ENCODE measurements at regions not wholly inside any gene's neighbourhood (a gene's known extent, or its start where the extent isn't known, plus 50 kb on each side); places are given as distances from the start of the nearest gene placed in this dataset.
A peak's percentile ranks its signal among the peaks of the same experiment; 100 is the strongest.

DNA sequence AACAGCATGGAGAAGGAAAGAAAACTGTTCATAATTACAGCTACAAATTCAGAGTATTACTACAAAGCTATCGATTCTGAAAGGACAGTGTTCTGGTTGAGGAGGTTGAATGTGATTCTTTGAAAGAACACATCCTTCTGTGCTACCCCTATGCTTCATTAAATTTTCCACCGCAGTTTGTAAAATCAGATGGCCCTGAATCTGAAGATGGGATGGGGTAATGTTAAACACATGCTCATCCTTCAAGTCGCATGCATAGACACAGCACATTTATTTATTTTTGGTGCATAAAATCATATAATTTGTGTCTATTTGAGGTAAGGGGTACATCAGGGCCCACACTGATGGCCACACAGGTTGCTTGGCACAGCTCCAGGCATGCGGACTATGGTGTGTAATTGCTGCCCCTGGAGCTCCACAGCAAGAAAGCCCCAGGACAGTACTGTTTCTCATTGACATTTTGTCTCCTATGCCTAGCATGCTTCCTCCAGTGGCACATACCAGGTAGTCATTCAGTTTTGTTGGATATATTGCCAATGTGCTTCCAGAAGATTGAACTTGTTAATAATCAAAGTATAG, 238.8 kb upstream of the TANK start:
- no peak for DNase-seq

DNA sequence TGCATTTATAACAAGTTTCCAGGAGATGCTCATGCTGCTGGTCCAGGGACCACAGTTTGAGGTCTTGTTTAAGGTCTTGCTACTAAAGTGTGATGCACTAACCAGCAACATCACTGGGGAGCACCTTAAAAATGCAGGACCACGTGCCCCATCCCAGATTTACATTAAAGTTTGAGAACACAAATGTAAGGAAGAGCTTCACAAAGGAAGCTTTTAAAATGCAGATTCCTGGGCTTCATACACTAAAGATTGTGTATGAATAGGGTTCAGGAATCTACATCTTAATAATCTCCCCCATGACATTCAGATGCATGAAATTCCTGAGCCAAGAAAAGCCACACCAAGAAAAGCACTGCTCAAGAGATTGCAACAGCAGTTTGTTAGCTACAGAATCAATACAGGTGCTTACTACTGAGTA, 235.3 kb upstream of the TANK start:
- no peak for DNase-seq

DNA sequence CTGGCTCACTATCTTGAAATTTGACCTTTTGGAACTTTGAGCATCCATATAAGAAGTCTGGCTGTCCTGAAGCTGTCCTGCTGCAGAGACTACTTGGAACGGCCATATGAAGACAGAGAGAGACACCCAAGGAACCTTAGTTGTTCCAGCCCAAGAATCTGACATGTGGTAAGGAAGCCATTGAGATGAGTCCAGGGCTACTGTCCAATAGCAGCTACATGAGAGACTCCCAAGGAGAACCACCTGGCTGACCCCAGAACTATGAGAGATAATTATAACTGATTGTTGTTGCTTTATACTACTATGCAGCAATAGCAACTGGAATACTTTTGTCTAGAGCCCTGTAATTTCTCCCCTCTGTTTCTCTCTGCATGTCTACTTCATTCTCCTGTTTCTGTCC, 234.3 kb upstream of the TANK start:
- DNase-seq = no peak

DNA sequence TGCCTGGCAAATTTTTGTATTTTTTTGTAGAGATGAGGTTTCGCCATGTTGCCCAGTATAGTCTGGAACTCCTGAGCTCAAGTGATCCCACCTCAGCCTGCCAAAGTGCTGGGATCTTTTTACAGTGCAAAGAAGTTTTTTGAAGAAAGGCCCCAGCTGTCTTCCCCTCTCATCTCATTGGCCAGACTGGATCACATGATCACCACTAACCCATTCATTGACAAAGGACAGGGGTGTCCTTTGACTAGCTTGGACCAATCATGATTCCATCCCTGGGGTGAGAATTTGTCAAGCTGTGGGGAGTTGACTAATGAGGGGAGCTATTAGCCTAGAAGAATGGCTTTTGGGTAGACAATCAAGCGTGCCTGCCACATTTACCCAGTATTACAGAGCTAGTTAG, 232.9 kb upstream of the TANK start:
- no peak for DNase-seq

DNA sequence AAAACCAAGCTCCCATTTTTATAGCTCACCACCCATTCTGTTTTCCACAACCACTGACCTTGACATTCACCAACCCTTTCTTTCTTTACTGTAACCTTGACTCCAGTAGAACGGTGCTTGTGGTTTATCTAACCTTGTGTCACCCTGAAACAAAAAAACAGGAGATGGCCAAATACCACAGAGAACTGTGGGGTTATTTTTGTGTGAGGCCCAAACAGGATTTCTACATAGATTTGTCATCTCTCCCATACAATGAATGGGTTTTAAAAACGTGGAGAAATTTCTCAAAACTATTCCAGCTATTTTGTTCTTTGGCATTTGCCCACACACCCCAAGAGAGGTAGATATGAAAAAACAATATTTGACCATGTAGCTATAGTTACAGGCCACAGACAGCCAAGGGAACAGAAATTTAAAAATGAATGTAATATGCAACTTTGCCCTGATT, 231.3 kb upstream of the TANK start:
- DNase-seq = no peak

DNA sequence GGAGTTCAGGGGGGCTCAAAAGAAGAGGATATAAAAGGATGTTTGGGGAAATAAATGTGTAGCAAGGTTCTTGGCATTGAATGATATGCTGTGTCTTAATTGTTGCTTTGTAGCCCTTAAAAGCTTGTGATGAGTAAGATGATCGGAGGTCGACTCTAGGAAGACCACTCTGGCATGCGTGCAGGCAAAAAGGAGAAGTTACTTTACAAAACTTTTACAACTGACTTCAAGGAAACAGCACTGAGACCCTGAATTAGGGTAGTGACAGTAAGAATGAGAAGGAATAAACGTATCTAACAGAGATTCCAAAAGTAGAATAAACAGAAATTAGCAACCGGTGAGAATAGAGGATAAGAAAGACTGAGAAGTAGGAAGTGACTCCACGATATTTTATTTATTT, 228.7 kb upstream of the TANK start:
- no peak for DNase-seq

DNA sequence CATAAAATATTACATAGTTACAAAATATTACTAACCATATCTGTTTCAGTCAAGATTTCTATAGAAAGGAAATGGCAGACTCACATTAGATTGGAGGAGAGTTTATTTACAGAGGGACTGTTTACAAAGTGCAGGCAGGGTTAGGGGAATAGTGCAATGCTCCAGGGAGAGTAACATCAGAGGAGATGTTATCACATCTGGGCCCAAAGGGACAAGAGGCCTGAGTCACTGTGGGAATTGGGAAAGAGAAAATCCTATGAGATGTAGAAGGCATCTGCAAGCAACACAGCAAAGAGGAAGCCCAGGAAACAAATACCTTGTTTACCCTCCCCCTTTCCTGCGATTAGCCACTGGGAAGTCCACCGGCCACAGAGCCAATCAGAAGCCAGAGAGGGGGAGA, 227.3 kb upstream of the TANK start:
- no peak for DNase-seq

DNA sequence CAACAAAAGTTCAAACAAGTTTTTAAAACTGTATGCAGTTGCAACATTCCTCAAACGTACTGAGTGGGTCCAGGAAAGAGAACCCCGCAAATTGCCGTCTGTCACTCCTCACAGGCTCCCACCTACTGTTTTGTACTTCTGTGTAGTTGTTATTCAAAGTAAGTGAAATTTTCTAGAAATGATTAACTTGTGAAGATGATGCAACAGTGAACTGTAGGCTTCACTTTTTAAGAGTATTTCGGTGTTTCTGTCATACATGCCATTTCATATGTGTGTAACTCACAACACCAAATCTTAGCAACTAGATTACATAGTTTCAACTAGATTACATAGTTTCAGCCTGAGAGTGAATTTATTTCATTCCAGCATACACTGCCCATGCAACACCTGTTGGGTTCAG, 226.0 kb upstream of the TANK start:
- no peak for DNase-seq

DNA sequence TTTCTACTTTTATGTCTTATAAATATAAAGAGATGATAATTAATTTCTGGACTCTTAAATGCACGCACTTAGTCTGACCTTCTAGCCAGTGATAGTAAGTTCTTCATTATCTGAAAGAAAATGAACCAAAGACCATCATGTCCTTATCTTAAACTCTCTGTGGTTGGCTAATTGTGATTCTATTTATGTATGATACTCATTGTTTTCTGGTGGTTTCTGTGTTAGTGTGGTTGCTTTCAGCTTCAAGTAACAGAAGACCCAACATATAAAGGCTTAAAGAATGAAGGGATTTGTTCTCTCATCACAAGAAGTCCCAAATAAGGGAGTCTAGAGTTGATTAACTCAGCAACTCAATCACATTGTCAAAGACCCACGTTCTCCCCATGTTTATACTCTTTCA, 225.2 kb upstream of the TANK start:
- DNase-seq = no peak

DNA sequence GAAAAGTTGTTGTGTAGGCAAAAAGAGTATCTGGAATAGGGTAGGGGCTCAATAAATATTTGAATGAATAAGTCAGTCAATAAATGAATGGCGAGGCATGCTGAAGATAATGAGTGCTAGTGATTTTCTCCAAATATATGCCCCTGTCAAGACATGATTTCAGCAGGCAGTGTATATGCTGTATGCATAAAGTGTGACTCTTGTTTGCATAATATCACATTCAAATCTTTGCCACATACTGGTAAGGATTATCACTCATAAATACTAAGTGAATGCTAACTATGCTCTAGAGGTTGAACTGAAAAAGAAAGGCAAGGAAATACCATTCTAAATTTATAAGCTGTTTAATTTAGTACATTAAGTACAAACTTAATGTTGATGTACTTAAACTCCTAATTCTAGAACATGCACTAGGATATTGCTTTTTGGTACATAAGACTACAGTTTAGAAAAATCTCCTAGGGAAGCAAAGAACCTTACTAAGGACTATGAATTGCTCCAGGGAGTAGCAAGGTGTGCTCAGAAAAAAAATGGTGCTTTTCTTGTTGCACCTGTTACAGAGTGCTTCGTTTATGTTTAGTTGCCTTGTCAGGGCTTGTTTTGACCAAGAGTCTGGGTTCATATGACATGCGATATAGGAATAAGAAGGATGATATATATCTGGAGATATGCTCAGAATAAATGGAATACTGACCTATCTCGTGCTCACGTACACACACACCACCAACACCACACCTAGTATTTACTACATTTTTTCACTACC, 224.0 kb upstream of the TANK start:
- no peak for DNase-seq

DNA sequence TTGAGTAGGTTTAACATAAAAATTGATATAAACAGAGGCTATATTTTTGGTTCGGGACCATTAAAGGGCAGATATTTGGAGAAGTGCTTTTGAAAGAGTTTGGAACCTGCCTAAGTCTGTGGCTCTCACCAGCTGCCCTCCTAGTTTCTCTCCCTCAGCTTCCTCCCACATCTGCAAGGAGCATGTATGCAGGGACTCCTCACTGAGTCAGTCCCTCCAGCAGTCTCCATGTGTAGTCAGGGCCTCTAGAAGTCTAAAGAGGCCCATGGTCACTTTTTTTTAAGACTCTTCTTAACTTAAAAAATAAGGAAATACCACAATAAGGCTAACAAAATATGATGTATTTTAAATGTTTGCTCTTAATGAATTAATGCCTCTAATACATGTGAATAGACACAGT, 220.0 kb upstream of the TANK start:
- DNase-seq = no peak

DNA sequence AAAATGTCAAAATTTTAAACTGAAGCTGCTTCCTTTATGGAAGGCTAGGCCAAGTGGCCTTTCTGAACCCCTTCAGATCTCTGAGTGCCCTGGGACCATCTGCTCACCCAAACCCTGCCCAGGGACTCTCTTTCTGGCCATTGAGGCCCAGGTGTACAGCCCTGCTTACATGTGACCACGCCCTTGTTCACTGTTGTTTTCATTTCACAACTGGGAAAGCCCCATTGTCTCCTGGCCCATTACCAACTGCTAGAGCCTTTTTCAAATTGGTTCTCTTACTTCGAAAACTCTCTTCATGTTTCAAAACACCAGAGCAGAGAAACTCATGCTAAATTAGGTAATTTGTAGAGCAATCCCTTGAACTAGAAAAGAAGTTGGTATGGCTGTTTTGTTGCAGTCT, 219.5 kb upstream of the TANK start:
- no peak for DNase-seq

DNA sequence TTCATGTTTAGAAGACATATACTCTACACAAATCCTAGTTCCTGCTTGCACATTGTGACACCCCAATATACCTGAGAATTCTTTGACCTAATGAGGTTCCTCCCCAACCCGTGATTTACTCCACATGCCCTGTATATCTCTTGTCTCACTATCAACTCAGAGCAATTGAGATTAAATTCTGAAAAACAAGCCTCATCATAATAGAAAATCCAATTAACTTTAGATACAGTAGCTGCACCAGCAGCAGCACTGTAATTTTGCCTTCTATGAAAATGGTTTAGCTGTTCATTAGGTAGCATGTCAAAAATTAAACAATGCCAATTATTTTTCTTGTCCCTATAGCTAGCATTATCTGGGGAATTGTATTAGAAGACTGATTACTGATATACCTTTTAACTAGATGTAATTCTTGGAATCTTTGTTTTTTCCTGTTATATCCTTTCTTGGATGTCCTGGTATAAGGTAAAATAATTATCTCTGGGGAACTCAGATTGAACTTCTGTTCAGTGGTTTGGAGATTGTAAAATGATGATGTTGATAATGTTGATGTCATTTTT, 218.9 kb upstream of the TANK start:
- no peak for DNase-seq

DNA sequence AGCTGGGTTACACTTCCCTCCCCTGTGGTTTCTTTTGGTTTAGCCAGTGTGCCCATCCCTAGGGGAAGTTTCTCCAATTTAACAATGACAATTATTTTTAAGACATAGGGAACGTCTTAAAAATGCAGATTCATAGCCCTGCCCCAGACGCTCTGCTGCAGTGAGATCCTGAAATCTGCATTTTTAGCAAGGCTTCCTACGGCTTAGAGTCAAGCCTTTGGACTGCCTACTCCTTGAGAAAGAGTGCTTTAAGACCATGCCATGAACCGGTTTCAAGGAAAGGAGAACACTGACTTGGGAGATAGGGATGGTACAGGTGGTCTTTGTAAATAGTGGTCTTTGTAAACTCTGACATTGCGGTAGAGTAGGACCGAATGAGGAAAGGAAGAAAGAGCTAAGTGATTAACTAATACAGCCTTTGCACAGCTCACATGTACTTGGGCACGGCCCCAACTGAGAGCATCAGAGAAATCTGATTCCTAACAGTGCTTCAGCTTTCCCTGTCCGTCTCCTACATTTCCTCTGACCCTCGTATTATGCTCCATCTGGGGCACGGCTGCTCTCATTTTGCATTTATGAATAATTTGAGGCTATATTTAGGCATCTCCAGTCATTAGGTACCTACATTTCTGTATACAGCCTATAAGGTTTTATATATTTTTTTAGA, 217.6 kb upstream of the TANK start:
- no peak for DNase-seq

DNA sequence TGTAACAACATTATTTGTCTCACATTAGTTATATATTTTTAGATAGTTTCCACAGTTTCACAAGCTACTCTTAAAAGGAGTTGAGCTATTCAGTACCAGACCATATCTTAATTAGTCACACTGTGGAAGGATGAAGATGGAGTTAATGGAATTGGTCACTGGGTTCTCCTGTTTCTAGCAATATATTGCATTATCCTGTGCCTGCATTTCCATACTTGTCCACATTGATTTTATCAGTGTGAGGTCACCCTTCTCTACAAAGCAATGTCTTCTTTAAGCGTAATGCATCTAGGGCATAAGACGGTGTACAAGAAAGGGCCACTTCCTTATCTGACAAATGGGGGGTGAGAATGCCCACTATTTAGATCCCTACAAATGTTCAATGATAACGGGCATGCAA, 216.8 kb upstream of the TANK start:
- no peak for DNase-seq

DNA sequence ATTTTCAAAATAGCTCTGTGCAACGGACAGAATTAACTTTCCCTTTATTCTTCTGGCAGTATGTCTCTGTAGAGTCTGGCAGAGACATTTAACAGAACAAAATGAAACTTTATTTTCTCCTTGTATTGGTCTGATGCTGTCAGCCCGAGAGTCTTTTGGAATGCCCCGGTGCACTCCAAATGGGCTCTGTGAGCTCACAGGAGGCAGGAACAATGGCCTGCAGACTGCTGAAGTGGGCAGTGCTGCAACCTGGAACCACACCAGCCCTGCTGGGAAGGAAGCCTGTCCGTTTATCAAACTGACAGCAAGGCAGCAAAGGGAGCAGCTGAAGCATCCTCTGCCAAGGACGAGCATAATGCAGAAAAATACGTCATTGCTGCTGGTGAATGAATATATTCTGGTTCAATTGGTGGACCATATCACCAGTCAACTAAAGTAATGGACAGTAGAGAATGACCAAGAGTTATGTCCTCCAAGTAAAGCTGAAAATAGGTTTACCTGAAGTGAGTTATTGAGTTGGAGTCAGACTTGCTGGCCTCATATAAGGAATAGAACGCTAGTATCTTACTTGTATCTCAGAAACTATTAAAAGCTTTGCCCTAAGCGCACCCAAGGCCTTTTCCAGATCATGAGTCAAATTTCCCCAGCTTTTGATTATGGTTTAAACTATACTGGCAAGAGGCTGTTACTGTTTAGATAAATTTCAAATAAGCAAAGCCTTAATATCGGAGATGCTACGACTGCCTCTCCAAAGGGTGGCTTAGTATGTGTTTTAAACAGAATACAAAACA, 207.6 kb upstream of the TANK start:
- no peak for DNase-seq

DNA sequence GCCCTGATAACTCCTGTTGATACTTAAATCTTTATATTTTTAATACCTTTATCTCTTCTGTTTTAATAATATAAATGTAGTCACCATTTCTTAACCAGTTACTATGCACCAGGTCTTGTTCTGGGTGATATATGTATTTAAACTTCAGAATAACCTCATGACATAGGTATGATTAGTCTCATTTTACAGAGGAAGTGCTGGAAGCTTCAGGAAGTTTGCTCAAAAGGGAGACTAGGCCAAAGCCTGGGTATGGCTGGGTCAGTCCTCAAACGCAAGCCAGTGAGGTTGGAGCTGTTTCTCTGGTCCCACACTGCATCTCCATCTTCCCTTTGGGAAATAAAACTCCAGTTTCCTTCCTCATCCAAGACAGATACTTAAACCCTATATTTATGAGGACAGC, 204.7 kb upstream of the TANK start:
- DNase-seq = no peak

DNA sequence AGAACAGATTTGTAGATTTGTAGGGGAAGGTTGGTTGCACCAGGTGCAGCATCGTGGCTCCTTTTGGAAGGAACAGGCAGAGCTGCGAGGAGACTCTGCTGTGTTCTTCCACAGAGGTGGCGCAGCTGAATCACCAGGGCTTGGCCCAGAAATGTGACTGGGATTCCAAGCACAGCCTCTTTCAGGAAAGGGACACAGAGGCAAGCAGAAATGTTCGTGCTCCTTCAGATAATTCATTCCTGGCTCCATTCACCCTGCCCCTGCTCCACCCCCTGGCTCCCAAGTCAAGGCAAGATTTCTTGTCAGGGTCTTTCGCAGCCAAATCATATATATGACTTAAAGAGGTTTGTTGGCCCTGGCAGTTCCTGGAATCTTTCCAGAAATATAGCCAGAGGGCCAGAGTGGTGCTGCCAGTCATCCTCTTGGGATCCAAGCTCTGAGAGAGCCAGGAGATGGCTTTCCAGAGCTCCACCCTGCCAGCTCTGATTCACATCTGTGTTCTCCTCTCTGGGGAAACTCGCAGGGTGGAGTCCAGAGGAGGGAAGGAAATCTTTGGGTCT, 203.9 kb upstream of the TANK start:
- DNase-seq = no peak

DNA sequence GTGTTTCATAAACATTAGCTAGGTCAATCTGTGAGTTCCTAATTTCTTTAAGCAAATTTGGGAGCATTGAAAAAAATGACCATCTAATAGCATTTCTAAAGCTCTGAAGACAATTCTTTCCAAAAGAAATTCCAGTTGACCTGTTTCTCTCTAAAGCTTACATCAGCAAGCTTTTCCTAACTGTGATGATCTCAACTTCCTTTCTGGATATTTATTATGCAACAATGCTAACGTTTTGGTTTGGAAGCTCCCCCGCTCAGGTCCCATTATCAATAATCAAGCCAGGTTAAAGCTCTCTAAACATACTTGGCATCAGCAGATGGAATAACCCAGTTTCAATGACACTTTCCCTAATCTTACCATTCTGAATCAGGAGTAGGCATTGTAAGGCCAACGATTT, 196.3 kb upstream of the TANK start:
- DNase-seq = no peak

DNA sequence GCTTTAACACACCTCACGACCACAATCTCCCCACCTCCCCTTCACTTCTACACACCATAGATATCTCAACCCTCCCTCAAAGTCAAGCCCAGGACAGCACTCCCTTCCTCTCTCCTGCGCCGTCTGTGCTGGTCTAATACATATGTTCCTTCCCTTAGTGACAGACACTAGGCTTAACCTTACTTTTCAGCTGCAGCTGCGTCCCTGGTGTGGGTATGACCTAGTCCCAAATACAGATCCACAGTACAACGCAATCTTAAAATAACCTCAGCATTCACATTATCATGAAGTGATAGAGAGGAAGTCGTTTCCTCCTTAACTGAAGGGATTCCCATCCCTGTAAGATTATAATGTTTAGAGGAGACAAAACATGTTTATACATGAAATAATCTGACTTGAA, 192.7 kb upstream of the TANK start:
- DNase-seq = no peak

DNA sequence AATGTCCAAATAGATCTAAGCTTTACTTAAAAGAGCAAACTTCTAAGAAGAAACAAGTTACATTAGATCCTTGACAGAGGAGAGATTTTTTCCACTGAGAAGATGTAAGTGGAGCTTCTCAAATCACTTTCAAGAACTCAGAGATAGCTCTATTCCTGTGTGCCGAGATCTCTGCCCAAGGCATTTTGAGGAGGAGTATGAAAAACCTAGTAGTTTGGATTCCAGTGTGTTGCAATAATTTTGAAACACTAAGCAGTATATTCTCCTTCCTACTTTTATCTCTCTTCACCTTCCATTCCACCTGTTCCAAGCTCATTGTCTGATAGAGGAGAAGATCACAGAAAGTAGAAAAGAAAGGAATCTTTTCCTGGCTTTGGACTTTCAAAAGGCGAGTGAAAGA, 192.0 kb upstream of the TANK start:
- DNase-seq = no peak

DNA sequence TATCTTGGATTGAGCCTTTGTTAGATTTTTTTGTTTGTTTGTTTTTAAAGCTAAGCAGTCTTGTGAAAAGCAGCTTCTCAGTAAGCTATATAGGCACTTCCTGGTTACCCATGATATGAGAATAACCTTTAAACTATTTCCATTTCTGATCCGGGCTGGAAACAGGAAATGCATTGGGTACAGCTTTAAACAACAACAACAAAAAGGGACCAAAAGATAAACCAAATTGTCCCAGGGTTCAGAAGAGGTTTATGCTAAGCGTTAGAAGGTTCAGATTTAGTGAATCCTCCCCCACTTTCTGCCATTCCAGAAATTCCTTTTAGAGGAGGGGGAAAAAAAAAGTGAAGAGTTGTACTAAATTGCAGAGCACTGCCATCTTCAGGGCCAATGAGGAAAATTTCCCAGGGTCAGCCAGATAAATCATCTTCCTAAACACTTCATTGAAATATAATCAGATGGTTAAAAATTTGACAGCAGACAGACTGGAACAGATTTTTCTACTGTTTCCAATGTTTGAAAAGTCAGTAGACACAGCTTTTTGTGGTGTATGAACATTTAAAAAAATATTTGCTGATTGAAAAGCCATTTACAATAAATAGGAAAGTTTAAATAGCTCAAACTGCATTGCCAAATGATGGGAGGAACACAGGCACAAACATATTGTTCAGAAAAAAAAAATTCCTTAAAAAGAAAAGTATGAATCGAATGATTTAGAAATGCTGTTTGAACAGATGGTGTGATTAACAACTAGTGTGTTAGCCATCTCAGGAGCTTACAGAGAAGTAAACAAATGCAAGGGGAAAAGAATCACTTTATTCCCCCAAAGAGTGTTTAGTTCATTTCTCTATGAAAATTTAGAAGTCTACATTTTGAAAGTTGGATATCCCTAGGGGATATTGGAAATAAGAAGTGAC, 189.9 kb upstream of the TANK start:
- DNase-seq = peak; percentile 16 to 23

All from AML-193 (cell line).